KBM-7 (cell line): ENCODE measurements at regions not wholly inside any gene's neighbourhood (a gene's known extent, or its start where the extent isn't known, plus 50 kb on each side); places are given as distances from the start of the nearest gene placed in this dataset.
A peak's percentile ranks its signal among the peaks of the same experiment; 100 is the strongest.

ENCODE experiments used
- DNase-seq: peaks from one replicate; pipeline ENCODE4 v3.0.0-alpha.2; 2015
- in situ Hi-C: fragments of 300-500 bp; cut with MboI; formaldehyde crosslinking; loops from 2 replicates; pipeline ENCODE4 v1.14.3; 2020; ENCODE audit warnings: low sequenced_read_pairs, low pct_unique_long_range_greater_than_20kb, mixed read lengths

DNA sequence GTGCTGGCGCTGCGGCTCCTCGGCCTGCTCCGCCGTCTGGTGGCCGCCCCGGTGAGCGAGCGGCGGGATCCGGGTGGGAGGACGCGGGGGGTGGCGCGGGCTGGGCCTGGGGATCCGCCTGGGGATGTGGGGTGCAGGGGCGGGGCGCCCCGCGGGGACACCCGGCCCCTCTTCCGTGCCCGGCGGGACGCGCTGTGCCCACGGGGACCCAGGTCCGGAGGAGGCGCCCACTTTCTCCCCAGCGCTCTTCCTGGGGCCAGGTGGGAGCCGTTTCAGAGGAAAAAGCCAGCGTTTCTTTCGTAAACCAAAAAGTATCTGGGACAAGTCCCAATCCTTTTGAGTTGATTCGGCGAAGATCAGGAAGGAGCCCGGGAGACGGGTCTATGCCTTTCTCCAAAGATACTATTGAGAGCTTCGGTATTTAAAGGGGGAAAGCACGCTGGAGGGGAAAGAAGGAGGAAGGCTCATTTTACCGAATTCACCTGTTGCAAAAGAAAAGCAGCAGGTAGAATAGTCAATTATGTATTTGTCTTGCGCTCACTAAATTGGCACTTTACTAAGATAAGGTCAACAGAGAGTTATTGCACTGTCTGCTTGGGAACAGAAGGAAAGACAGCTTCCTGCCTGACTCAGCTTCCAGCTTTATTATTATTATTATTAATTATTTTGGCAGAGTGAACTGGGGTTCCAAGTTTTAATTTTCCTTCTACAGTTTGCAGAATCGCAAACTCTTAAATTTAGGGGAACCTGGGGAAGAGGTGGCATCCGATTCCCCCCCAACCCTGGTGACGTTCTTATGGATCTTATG lies 81.5 kb upstream of the CD99 start:
- in situ Hi-C loops = loop anchor here (25.0 kb wide), 1 partner anchor 1147 kb away; the partner anchor contains the start of gene ASMTL
- DNase-seq = peak; percentile 63

DNA sequence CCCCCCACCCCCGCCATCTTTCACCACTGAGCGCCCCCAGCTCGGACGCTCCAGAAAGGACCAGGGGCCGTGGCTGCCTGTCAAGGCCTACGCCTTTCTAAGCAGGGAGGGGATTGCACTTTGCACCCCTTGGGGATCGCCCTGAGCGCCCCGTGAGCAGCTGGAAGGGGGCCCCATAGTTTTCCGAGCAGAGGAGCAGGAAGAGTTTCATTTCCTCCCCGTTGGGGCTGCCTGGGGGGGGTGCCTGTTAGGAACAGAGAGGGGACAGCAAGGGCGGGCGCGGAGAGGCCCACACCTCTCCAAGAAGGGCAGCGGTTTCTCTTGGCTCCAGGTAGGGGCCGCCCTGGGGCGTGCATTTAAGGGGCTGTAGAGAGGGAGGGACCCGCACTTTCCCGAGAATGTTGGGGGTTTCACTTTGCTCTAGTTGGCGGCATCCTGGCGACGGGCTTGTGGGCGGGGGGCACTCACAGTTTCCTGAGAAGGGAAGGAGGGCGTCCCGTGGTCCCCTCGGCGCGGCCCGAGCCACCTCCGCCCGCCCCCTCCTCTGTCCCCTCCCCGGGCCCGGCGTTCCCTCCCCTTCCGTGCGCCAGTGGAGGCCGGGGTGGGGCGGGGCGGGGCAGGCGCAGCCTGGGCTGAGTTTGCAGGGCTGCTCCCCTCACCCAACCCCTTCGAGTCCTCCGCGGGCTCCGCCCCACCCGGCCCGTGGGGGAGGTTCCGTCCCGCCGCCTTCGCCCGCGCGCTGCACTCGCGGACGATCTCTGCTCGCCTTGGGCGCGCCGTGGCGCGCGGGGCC lies 82.3 kb upstream of the CD99 start:
- DNase-seq = peak; percentile 93
- in situ Hi-C loops = loop anchor here (25.0 kb wide), 1 partner anchor 1147 kb away; the partner anchor contains the start of gene ASMTL

DNA sequence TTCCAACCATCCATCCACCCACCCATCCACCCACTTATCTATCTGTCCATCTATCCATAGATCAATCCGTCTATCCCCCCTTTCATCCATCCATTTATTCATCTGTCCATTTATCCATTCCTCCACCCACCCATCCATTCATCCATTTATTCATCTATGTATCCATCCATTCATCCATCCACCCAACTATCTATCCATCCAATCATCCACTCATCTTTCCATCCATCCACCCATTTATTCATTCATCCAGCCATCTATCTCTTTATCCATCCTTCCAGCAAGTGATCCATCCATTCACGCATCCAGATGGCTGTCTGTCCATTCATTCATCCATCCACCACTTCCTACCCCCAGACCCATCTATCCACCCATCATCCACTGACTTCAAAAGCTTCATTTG lies 84.0 kb upstream of the CD99 start:
- no peak for DNase-seq
- in situ Hi-C loops = loop anchor here (25.0 kb wide), 1 partner anchor 1145 kb away; the partner anchor contains the start of gene ASMTL

DNA sequence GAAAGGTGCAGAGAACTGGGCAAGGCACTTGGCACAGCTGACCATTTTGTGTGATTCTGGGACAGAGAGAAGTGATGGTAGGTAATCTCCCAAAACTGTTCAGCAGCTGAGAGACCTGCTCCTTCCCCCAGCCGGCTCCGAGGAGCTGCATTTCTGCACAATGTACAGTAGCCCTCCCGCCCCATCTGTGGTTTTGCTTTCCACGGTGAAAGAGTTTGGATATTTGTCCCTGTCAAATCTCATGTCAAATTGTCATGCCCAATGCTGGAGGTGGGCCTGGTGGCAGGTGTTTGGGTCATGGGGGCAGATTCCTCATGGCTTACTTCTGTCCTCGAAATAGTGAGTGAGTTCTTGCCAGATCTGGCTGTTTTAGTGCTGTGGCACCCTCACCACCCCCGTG lies 90.5 kb upstream of the CD99 start:
- DNase-seq = no peak
- in situ Hi-C loops = loop anchor here (25.0 kb wide), 1 partner anchor 1138 kb away; the partner anchor contains the start of gene ASMTL

DNA sequence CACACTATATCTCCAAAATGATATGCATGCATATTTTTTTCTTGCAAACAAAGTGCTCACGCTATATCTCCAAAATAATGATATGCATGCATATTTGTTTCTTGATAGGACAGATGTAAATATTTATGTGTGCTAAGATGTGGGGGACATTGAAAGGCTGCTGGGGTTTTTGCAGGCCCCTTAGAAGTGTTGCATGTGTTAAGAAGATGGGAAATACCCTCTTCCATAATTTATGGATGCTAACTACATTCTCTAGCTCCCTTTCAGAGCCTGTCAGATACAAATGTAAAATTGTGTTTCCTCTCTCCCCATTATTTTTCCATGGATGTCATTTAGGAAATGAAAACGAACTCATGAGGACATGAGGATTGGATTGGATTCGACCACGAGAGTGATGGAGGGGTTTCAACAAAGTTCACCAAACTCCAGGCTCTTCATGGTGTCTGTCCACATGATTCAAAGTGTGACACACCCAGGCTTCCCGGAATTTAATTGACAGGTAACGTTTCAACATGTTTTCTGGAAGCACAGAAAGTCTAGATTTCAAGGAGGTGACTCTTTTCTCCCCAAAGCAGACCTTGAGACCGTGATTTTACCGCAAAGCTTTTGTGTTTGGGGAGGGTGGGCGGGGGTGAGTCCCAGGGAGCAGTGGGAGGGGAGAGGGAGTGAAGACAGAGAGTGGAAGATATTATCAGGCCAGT lies 94.4 kb upstream of the CD99 start:
- in situ Hi-C loops = loop anchor here (10.0 kb wide), 1 partner anchor 932 kb away; no protein-coding TSS in a partner anchor
- DNase-seq = no peak

DNA sequence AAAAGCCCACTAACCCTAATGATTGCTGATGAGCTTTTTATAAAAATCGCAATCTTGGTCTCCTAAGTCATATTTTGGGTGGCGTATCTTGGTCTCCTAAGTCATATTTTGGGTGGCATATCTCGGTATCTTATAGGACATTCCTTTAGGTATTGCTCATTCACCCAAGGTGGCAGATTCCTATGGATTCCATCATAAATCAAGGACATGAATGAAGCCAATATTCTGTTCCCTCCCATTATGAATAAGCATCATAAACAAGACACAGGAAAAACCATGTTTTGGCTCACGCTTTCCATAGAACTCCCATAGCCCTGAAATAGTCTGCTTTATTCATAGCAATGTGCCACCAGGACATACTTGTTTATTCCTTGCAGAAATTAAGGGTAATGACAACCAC lies 95.0 kb upstream of the CD99 start:
- in situ Hi-C loops = loop anchor here (10.0 kb wide), 1 partner anchor 931 kb away; no protein-coding TSS in a partner anchor
- no peak for DNase-seq

DNA sequence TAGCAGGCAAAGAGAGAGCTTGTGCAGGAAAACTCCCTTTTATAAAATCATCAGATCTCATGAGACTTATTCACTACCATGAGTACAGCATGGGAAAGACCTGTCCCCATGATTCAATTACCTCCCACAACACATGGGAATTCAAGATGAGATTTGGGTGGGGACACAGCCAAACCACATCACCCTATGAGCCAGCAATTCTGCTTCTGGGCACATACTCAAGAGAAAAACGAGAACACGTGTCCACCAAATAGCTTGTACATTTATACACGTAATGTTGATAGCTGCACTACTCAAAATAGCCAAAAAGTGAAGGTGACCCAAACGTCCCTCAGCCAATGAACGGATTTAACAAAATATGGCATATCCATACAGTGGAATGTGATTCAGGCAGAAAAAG lies 94.5 kb upstream of the DHRSX start:
- DNase-seq = no peak
- in situ Hi-C loops = loop anchor here (10.0 kb wide), 1 partner anchor 930 kb away; no protein-coding TSS in a partner anchor

DNA sequence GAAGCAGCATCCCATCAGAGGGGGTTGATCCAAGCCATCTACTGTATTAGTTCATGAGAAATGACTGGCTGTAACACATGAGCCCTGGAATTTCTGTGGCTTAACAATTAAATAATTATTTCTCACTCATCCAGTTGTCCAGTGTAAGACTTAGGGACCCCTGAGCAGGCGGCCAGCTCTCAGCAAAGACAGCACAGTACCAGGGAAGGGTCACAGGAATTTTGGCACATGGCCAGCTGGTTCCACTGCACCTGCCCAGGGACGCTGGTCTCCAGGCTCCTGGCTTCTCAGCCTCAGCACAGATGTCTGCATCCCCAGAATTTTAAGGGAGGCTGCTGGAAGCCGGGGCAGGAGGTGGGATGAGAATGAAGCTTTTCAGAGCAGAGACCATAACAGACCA lies 93.7 kb upstream of the DHRSX start:
- DNase-seq = no peak
- in situ Hi-C loops = loop anchor here (10.0 kb wide), 1 partner anchor 930 kb away; no protein-coding TSS in a partner anchor

DNA sequence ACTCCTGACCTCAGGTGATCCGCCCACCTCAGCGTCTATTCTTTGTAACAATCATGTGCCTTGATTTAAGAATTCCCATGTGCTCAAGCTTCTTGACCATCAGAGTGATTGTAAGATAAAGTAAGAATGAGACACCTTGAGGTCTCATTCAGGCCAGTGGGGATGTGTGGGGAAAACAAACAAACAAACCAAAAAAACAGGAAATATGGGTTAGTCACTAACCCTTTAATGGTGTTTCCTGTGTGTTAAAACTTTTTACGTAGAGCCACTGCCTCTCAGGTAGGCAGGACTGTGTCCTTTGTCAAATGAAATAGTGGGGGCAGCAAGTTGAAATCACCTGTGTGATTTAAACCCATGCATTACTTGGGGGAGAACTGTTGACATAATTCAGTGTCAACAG lies 91.5 kb upstream of the DHRSX start:
- DNase-seq = no peak
- in situ Hi-C loops = loop anchor here (10.0 kb wide), 1 partner anchor 927 kb away; no protein-coding TSS in a partner anchor

DNA sequence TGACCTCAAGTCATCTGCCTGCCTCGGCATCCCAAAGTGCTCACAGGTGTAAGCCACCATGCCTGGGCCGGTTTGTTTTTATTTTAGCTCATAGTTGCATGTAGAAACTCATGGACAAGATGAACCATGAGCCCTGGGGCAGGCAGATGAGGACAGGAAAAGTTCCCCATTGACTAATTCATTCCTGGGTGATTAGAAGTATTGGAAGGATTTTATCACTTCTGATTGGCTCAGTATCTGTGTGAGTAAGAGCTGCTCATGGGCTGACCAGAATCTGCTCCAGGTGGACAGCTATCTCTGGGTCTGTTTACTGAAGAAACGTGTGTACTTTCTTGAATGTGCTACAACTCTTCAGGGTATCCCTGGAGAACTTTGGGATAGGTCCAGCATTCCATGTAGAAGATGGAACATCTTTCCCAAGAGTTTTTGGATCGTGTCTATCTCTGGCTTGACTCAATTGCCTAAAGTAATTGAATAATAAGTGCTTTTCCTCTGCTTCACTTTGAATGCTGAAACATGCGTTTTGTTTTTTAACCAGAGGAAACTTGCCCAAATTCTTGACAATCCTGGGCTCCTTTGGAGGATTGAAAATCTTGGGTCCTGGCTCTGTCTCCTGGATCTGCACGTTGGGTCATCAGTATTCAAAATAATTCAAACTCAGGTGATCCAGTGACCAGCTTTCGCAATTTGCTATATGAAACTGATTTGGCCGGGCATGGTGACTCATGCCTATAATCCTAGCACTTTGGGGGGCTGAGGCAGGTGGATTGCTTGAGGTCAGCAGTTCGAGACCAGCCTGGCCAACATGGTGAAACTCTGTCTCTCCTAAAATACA lies 88.6 kb upstream of the DHRSX start:
- no peak for DNase-seq
- in situ Hi-C loops = loop anchor here (10.0 kb wide), 1 partner anchor 925 kb away; no protein-coding TSS in a partner anchor

DNA sequence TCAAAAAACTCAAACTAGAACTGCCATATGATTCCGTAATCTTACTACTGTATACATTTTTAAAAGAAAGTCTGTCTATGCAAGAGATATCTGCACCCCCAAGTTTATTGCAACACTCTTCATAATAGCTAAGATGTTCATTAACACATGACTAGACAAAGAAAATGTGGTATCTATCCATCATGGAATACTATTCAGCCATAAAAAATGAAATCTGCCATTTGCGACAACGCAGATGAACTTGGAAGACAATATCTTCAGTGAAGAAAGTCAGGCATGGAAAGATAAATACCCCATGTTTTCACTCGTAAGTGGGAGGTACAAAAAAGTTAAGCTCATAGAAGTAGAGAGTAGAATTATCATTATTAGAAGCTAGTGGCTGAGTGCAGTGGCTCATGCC lies 87.3 kb upstream of the DHRSX start:
- in situ Hi-C loops = no loop called here
- DNase-seq = no peak

DNA sequence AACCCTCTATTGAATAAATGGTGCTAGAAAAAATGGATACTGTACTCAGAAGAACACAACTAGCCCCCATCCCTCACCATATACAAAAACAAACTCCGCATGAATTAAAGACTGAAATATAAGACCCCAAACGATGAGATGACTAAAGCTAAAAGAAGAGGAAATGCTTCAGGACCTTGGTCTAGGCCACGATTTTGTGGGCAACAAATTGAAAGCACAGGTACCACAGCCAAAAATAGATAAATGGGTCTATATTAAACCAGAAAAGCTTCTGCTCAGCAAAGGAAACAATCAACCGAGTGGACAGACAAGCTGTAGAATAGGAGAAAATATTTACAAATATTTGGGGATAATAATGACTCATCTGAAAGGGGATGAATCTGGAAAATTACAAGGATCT lies 86.4 kb upstream of the DHRSX start:
- in situ Hi-C loops = no loop called here
- no peak for DNase-seq

DNA sequence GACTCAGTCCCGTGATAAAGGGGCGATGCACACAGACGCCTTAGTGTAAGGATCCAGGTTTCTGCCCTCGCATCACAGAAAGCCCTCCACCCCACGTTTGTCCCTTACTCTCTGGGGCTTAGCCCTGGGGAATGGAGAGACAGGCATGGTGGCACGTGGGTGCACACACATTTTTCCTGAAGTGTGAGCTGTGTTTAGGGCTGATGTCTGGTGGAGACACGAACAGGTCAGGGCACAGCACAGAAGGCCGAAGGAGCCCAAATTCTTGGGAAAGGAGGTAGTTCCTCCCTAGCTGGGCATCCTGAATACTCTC lies 84.3 kb upstream of the DHRSX start:
- in situ Hi-C loops = no loop called here
- DNase-seq = no peak

DNA sequence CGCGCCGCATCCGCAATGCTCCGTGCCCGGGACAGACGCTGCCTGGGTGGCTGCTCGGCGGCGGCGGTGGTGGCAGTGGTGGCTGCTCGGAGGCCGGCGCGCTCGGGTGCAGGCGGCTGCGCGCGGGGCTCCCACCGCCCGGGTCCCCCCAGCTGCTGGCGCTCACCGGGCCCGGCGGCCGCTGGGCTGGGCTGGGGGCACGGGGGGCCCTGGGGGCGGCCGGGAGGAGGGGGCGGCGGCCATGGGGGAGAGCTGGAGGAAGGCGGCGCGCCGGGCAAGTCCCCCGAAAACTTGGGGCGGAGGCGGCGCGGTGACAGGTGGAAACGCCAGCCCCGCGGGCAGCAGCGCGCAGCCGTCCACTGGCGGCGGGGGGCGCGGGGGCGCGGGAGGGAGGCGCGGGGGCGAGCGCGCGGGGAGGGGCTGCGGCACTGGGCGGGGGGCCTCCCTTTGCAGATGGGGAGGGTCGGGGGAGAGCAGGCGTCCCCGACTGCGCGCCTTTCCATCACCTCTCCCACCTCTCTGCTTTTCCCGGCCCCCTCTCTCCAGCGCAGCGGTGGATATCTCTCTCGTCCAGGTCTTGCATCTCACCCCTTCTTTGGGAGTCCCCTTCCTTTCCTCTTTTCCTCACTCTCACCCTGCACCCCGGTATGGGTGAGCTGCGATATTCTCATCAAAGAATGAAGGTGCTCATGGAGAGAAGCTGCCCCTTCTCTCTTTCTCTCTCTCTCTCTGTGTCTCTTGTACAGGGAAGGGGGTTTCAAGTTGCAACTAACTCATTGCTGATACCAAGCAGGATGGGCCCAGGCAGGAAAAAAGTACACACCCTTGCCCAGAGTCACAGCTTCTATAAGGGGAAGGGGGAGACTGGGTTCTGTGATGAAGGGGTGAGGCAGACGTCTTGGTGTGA lies 83.7 kb upstream of the DHRSX start:
- in situ Hi-C loops = no loop called here
- DNase-seq = no peak

DNA sequence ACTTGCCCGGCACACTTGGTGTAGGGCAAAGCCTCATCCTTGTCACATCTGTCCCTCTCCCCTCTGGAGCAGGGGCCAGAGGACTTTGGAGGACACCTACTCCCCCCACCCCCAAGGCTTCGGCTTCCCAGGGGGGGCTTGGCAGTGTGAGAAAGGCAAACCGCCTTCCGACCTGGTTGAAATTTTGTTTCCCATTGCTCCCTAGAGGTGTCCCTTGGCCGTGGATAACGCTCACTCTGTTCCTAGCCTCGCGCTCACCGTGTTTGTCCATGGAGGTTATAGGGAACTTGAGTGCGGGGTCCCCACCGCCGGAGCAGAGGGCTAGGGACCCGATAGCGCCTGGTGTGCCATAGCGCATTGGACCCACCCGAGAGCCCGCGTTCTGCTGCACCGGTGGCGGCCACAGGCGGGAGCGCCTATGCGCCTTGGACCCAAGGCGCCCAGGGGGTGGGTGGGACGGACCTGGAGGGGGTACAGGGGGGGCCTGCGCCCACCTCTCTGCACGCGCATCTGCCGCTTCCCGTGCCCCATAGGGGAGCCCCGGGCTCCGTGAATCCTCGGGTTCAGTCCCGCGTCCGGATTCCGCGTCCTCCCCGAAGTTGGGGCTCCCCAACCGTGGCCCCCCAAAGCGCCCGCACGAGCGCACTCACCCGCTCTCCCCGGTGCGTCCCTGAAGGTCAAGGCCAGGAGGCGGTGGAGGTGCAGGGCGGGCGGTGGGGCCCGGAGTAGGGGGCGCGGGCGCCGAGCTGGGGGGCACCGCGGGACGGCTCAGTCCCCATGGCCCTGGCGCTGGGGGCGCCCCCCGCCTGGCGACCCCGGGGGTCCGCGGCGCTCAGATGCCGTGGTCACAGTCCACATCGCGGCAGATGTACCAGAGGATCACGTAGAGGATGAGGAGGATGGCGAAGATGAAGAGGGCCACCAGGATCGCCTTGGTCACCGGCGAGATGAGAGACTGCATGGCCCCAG lies 82.7 kb upstream of the DHRSX start:
- in situ Hi-C loops = no loop called here
- no peak for DNase-seq

DNA sequence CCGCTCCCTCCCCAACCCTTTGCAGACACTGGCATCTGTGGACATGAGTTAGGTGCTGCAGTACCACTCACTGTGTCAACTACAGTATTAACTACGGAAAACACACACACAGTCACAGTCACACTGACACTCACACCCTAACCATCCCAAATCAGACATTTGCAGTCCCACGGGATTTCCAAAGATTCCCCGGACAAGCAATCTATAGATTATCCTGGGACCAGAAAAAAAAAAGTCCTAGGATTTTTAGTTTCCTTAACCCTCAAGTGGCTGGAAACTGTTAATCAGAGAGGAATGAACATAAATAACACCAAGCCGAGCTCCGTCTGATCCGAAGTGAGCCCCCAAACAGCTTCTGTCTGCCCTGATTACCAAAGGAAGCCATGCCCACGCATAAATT lies 81.9 kb upstream of the DHRSX start:
- in situ Hi-C loops = no loop called here
- DNase-seq = no peak

DNA sequence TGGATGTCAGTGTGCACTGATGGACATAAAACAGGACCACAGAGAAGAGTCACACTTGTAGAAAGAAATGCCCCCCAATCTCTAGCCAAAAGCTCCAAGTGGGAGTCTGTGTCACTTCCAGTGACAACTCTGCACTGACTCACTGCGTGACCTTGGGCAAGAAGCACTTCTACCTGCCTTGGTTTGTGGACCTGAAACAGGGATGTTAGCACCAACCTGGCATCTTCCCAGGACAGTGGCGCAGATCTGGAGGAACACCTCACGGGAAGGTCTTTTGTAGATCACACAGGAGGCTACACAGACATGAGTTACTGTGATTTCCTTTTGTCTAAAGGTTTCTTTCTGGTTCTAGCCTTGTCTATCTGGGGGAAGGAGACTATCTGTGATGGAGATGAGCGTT lies 80.5 kb upstream of the DHRSX start:
- in situ Hi-C loops = no loop called here
- DNase-seq = no peak
